ENCODE measurements at regions not wholly inside any gene's neighbourhood (a gene's known extent, or its start where the extent isn't known, plus 50 kb on each side); places are given as distances from the start of the nearest gene placed in this dataset.
"Not testable (repeated sequence)": the region's sequence is repeated elsewhere in the genome, so short reads cannot be mapped to it uniquely, and the experiment has no call there.

- not testable (repeated sequence) for H3K27me3 Mint-ChIP-seq (ENCODE audit: unreplicated experiment); H3K36me3 Mint-ChIP-seq (ENCODE audit: low read depth, unreplicated experiment); DNase-seq (ENCODE audit: low spot score); H3K4me1 Mint-ChIP-seq (ENCODE audit: unreplicated experiment); H3K4me3 Mint-ChIP-seq (ENCODE audit: unreplicated experiment); H3K27ac Mint-ChIP-seq (ENCODE audit: unreplicated experiment); H3K9me3 Mint-ChIP-seq (ENCODE audit: unreplicated experiment)
Measured at GRCh38 chr7:65776677-65777076, 96.2 kb upstream of the VKORC1L1 start.

DNA sequence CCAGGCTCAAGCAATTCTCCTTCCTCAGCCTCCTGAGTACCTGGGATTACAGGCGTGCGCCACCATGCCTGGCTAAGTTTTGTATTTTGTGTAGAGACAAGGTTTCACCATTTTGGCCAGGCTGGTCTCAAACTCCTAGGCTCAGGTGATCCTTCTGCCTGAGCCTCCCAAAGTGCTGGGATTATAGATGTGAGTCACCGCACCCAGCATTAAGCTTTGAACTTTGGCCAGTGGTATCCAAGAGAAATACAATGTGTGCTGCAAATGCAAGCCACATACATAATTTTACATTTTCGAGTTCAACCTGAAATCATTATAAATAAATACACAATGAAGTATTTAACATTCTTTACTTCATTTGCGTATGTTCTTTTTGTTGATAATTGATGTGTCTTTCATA is 82.9 kb upstream of the VKORC1L1 start:
- H3K9me3 Mint-ChIP-seq (ENCODE audit: unreplicated experiment); H3K27ac Mint-ChIP-seq (ENCODE audit: unreplicated experiment); H3K36me3 Mint-ChIP-seq (ENCODE audit: low read depth, unreplicated experiment); DNase-seq (ENCODE audit: low spot score); H3K27me3 Mint-ChIP-seq (ENCODE audit: unreplicated experiment); H3K4me3 Mint-ChIP-seq (ENCODE audit: unreplicated experiment): not testable (repeated sequence)
- H3K4me1 Mint-ChIP-seq (ENCODE audit: unreplicated experiment) = peaks cover 24% of the 10 kb centered on the region

DNA sequence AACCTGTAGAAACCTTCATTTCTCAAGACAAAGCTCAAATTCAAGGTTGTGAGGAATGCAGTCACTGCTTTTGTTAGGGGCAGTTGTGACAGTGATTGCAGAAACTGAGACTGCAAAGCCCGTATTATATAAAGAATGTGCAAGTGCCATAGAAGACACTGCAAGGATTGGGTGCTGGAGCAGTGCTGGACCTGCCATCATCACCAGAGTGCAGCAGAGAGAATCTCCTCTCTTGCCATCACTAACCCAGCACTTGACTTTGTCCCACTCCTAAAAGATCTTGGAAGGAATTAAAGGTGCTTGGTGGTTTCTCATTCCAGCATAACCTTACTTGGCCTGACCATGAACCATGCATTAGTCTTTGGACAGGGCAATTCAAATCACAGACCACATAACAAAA is 81.1 kb upstream of the VKORC1L1 start:
- not testable (repeated sequence) for H3K9me3 Mint-ChIP-seq (ENCODE audit: unreplicated experiment); H3K27me3 Mint-ChIP-seq (ENCODE audit: unreplicated experiment); H3K36me3 Mint-ChIP-seq (ENCODE audit: low read depth, unreplicated experiment); H3K27ac Mint-ChIP-seq (ENCODE audit: unreplicated experiment); DNase-seq (ENCODE audit: low spot score); H3K4me3 Mint-ChIP-seq (ENCODE audit: unreplicated experiment)
- H3K4me1 Mint-ChIP-seq (ENCODE audit: unreplicated experiment) = peaks cover 39% of the 10 kb centered on the region

- not testable (repeated sequence) for DNase-seq (ENCODE audit: low spot score); H3K4me3 Mint-ChIP-seq (ENCODE audit: unreplicated experiment); H3K27me3 Mint-ChIP-seq (ENCODE audit: unreplicated experiment); H3K9me3 Mint-ChIP-seq (ENCODE audit: unreplicated experiment); H3K36me3 Mint-ChIP-seq (ENCODE audit: low read depth, unreplicated experiment)
- Mint-ChIP-seq H3K27ac (ENCODE audit: unreplicated experiment) (peak overlapping the region; percentile 84), H3K4me1 (ENCODE audit: unreplicated experiment) (peaks cover 38% of the 10 kb centered on the region)
Measured at GRCh38 chr7:65792726-65793125, 80.1 kb upstream of the VKORC1L1 start.

DNA sequence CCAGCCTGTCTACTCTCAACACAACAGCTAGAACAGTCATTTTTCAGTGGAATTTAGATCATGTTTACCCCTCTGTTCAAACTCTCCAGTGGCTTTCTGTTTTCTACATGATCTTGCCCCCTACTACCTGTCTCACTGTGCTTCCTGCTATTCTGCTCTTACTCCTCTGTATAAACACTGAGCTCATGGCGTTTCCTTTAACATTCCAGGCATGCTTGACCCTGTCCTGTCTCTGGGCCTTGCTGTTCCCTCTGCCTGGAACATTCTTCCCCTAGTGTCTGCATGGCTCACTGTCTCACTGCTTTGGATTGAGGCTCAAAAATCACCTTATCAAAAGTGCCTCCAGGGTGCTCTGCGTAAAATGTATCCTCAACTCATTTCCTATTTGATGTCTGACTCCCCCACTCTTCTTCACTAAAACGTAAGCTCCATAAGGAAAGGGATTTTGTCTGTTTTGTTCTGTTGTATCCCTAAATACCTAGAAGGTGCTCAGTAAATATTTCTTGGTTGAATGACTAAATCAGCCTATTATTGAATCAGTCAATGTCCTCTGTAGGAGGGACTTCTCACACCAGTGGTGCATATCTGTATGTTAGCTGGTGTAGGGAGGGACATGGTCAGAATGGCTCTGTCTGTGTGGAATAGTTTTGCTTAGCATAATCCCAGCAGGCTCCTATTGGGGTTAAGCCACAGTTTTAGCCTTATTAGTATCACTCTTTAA is 78.0 kb upstream of the VKORC1L1 start:
- H3K4me3 Mint-ChIP-seq (ENCODE audit: unreplicated experiment); H3K9me3 Mint-ChIP-seq (ENCODE audit: unreplicated experiment); H3K27me3 Mint-ChIP-seq (ENCODE audit: unreplicated experiment); H3K36me3 Mint-ChIP-seq (ENCODE audit: low read depth, unreplicated experiment): not testable (repeated sequence)
- peak; percentile 51 for DNase-seq (ENCODE audit: low spot score)
- Mint-ChIP-seq H3K27ac (ENCODE audit: unreplicated experiment) (peak overlapping the region; percentile 98), H3K4me1 (ENCODE audit: unreplicated experiment) (peaks cover 57% of the 10 kb centered on the region)

DNA sequence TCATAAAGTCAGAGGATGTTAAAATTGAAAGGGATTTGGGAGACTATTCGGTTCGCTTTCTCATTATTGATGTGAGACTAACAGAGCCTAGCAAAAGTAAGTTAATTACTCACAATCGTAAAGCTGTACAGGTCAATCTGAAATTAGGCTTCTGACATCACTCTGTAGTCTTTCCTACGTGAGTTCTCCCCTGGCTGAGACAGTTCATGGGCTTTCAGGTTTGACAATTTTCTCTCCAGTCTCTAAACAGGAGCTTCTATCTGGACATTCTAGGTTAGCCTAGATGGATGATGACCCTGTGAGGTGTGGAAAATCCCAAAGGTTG is 77.5 kb upstream of the VKORC1L1 start:
- not testable (repeated sequence) for DNase-seq (ENCODE audit: low spot score); H3K9me3 Mint-ChIP-seq (ENCODE audit: unreplicated experiment); H3K4me3 Mint-ChIP-seq (ENCODE audit: unreplicated experiment); H3K36me3 Mint-ChIP-seq (ENCODE audit: low read depth, unreplicated experiment); H3K27me3 Mint-ChIP-seq (ENCODE audit: unreplicated experiment)
- Mint-ChIP-seq H3K4me1 (ENCODE audit: unreplicated experiment) (peaks cover 62% of the 10 kb centered on the region), H3K27ac (ENCODE audit: unreplicated experiment) (peak overlapping the region; percentile 98)

DNA sequence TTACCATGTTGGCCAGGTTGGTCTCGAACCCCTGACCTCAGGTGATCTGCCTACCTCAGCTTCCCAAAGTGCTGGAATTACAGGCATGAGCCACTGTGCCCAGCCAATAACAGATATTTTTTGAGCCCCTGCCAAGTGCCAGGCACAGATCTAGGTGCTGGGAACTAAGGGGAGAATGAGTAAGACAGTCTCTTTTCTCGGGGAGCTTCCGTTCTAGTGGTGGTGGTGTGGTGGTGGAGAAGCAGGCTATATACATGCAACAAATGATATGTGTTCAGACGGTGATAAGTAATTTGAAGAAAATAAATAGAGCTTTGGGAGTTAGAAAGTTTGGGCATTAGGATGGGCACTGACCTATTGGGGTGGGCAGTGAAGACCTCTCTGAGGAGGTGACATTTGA is 76.7 kb upstream of the VKORC1L1 start:
- Mint-ChIP-seq H3K9me3 (ENCODE audit: unreplicated experiment) (no peaks in the 10 kb centered on the region), H3K4me1 (ENCODE audit: unreplicated experiment) (peaks cover 71% of the 10 kb centered on the region), H3K27me3 (ENCODE audit: unreplicated experiment) (peaks cover 4% of the 10 kb centered on the region), H3K4me3 (ENCODE audit: unreplicated experiment) (peak overlapping the region; percentile 18), H3K36me3 (ENCODE audit: low read depth, unreplicated experiment) (peaks cover 6% of the 10 kb centered on the region), H3K27ac (ENCODE audit: unreplicated experiment) (peak overlapping the region; percentile 69)
- no peak for DNase-seq (ENCODE audit: low spot score)
- TF ChIP-seq CTCF (IDR thresholded peaks at IDR 0.05; ENCODE audit: unreplicated experiment) = no peak

- H3K9me3 Mint-ChIP-seq (ENCODE audit: unreplicated experiment); H3K27me3 Mint-ChIP-seq (ENCODE audit: unreplicated experiment); H3K36me3 Mint-ChIP-seq (ENCODE audit: low read depth, unreplicated experiment); H3K4me3 Mint-ChIP-seq (ENCODE audit: unreplicated experiment); DNase-seq (ENCODE audit: low spot score): not testable (repeated sequence)
- Mint-ChIP-seq H3K4me1 (ENCODE audit: unreplicated experiment) (peaks cover 76% of the 10 kb centered on the region), H3K27ac (ENCODE audit: unreplicated experiment) (peak overlapping the region; percentile 69)
Measured at GRCh38 chr7:65797086-65797485, 75.8 kb upstream of the VKORC1L1 start.

GRCh38 chr7:65797566-65797965 is 75.3 kb upstream of the VKORC1L1 start:
- peaks cover 72% of the 10 kb centered on the region for H3K4me1 Mint-ChIP-seq (ENCODE audit: unreplicated experiment)

More at GRCh38 chr7:65797566-65797965, 75.3 kb upstream of the VKORC1L1 start:
- H3K27me3 Mint-ChIP-seq (ENCODE audit: unreplicated experiment); H3K4me3 Mint-ChIP-seq (ENCODE audit: unreplicated experiment); H3K9me3 Mint-ChIP-seq (ENCODE audit: unreplicated experiment); DNase-seq (ENCODE audit: low spot score); H3K36me3 Mint-ChIP-seq (ENCODE audit: low read depth, unreplicated experiment): not testable (repeated sequence)
- H3K27ac Mint-ChIP-seq (ENCODE audit: unreplicated experiment) = peak overlapping the region; percentile 16
